ENCODE measurements at regions not wholly inside any gene's neighbourhood (a gene's known extent, or its start where the extent isn't known, plus 50 kb on each side); places are given as distances from the start of the nearest gene placed in this dataset.

DNA sequence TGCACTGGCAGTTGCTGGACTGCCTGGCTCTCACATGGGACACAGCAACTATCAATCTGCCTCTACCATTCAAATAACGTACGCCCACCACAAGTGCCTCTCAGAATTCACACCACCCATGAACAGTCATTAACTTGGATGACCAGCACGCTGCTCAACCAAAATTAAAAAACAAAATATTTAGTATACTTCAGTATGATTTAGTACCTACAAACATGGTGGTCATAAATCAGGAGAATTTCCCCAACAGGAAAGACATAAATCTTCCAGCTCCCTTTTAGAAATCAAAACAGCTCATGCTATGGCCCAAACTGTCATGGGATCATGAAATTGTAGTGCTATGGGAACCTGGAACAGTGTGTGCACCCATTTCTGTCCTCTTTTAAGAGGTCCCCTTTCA lies 317.4 kb upstream of the ETAA1 start:
- no peak overlapping the region for H2AFZ ChIP-seq (replicated peaks; ENCODE audit: low read length, poor library complexity)
- no peak overlapping the region for H3K14ac ChIP-seq (replicated peaks; ENCODE audit: low read depth, low read length)
- no TSS peak for BruUV-seq (replicated peaks)
- no peak overlapping the region for H3K27ac ChIP-seq (ENCODE audit: insufficient read depth, low read length)
- no peak overlapping the region for H2BK20ac ChIP-seq (ENCODE audit: low read depth, low read length)
- H3K23ac ChIP-seq (ENCODE audit: low read depth, low read length), result no peak overlapping the region
- H3K56ac ChIP-seq (ENCODE audit: extremely low read depth, insufficient read depth, low read length), result no peak overlapping the region
- H4K5ac ChIP-seq (ENCODE audit: low read depth, low read length), result no peak overlapping the region
- H3K18ac ChIP-seq (ENCODE audit: low read depth, low read length), result no peak overlapping the region
- no peak for TF ChIP-seq MAFK (IDR thresholded peaks at IDR 0.05; ENCODE audit: low read depth, low read length)
- TF ChIP-seq SMC3 (IDR thresholded peaks at IDR 0.05; ENCODE audit: low read depth, low read length), result no peak
- no peak for TF ChIP-seq NFE2L2 (IDR thresholded peaks at IDR 0.05; ENCODE audit: low read depth, low read length)
- no peak for TF ChIP-seq CHD1 (IDR thresholded peaks at IDR 0.05; ENCODE audit: low read depth, low read length)
- no peak for TF ChIP-seq BHLHE40 (IDR thresholded peaks at IDR 0.05; ENCODE audit: low read depth, low read length)
- no peak for TF ChIP-seq RFX5 (IDR thresholded peaks at IDR 0.05; ENCODE audit: low read depth, low read length)
- H2BK120ac ChIP-seq (ENCODE audit: low read depth, low read length), result no peak overlapping the region
- H3K4me2 ChIP-seq (ENCODE audit: low read depth, low read length), result no peak overlapping the region
- ATAC-seq (ENCODE audit: low read depth) (no peak), DNase-seq (no peak)
- H4K8ac ChIP-seq (ENCODE audit: low read depth in 2 of 2, low read length in 2 of 2), result no peak overlapping the region
- H3K9me1 ChIP-seq (ENCODE audit: insufficient read depth, low read length), result no peaks in the 10 kb centered on the region
- no peaks in the 10 kb centered on the region for H3K27me3 ChIP-seq (ENCODE audit: control insufficient read depth, insufficient read depth, low read length)
- WGBS, 2 experiments (ENCODE audit: extremely low coverage in 2 of 2, insufficient read length in 1 of 2), result no CpG with 5 or more reads among the region's 3 CpGs
- dilution Hi-C loops (cut with HindIII; ENCODE audit: low sequenced_read_pairs, unreplicated experiment), result no loop called here
- POLR2A ChIA-PET (ENCODE audit: unreplicated experiment), result no interaction called here
- in situ Hi-C loops (cut with MboI; ENCODE audit: low sequenced_read_pairs), result no loop called here
- no peak overlapping the region for H2BK5ac ChIP-seq (ENCODE audit: low read depth, low read length, poor library complexity, severe bottlenecking)
- no peaks in the 10 kb centered on the region for H3K4me1 ChIP-seq (ENCODE audit: control insufficient read depth, insufficient read depth, low read length)
- no peak overlapping the region for H3K9ac ChIP-seq (ENCODE audit: low read depth, low read length)
- no peak overlapping the region for H4K91ac ChIP-seq (ENCODE audit: insufficient read depth, low read depth, low read length)
- intact Hi-C loops (cut with micrococcal nuclease), result no loop called here
- H3K9me3 ChIP-seq (ENCODE audit: control insufficient read depth, insufficient read depth, low read length), result peaks cover 4% of the 10 kb centered on the region
- H3K4me3 ChIP-seq (ENCODE audit: insufficient read depth, low read depth, low read length), result no peak overlapping the region
- CTCF ChIA-PET, result no interaction called here
- H2AK9ac ChIP-seq (replicated peaks; ENCODE audit: low read depth, low read length, poor library complexity), result no peak overlapping the region
- H3K79me1 ChIP-seq (ENCODE audit: low read depth in 1 of 2, low read length in 2 of 2), result no peaks in the 10 kb centered on the region
- H3K36me3 ChIP-seq (ENCODE audit: control insufficient read depth, insufficient read depth, low read length), result no peaks in the 10 kb centered on the region
- H4K20me1 ChIP-seq (ENCODE audit: insufficient read depth, low read length), result no peaks in the 10 kb centered on the region
- no peak overlapping the region for H3K4ac ChIP-seq (ENCODE audit: low read depth, low read length)
- H2AK5ac ChIP-seq (ENCODE audit: low read depth, low read length), result no peak overlapping the region
- H2BK15ac ChIP-seq (ENCODE audit: low read depth, low read length), result no peak overlapping the region

Data from IMR-90 (cell line).